Heart left ventricle (tissue), 13 donors: ENCODE measurements at regions not wholly inside any gene's neighbourhood (a gene's known extent, or its start where the extent isn't known, plus 50 kb on each side); places are given as distances from the start of the nearest gene placed in this dataset.

Source experiments
- CTCF ChIP-seq, 12 donors: fragments of 200-600 bp; sonication (generic) in 4 of 12; IDR thresholded peaks; one replicate each; pipeline versions ENCODE4 v1.5.0 to v1.8.0; 2018 to 2022; ENCODE audit warnings: antibody characterized with exemption in 12 of 12, mild to moderate bottlenecking in 5 of 12
- POLR2A ChIP-seq, 2 donors: fragments of 450-650 bp; IDR thresholded peaks; one replicate each; pipeline ENCODE4 v1.6.1; 2017; ENCODE audit warnings: antibody characterized with exemption in 2 of 2, mild to moderate bottlenecking in 2 of 2, moderate library complexity in 2 of 2
- donor health status: ischemic (EF 13 %, LVEDD 7.1; RV severe dilation, severe dysfunction).
- donor health status: DM: no; HTN: yes; CAD: no.
- donor health status: DM: no; HTN: no; CAD: no.
- donor health status: ischemic (EF 25% LVEDD 6.9; RV normal size, moderate dysfunction).
- donor health status: ischemic (EF 25% LVEDD 5.7; RV mildly dilated, moderate dysfunction).
- donor health status: ischemic (EF 35%, LVEDD 5.7; RV mildly dilated, moderate dysfunction).
- donor health status: nonischemic (EF 11% LVEDD 7.7; RV severe dilation, severe dysfunction).
- donor health status: DM: yes; HTN: yes; CAD: no.
- donor health status: PGD.
- donor health status: ischemic (EF 29% LVEDD 5.4; RV normal size, mild dysfunction).
- donor health status: nonischemic (EF 23%, LVEDD 6.1; RV moderate dilation, normal function).

- TF ChIP-seq CTCF (IDR thresholded peaks at IDR 0.05) (no peak), POLR2A (IDR thresholded peaks at IDR 0.05) (no peak)
Observed at GRCh38 chr6:33967966-33968724, 164.3 kb upstream of the MLN start.
